PC-3 (cell line): ENCODE measurements at regions not wholly inside any gene's neighbourhood (a gene's known extent, or its start where the extent isn't known, plus 50 kb on each side); places are given as distances from the start of the nearest gene placed in this dataset.

Experiments used
- ATAC-seq: fragments of 200-7000 bp; cut with Tn5 transposase; 2 replicates; pipeline ENCODE4 v1.9.1; 2020; ENCODE audit warnings: mild to moderate bottlenecking, moderate library complexity
- BruUV-seq: library from RNA; stranded (reverse); fragments of 400-500 nt; replicated peaks from 2 replicates; lab custom pipeline; 2021; lab: Mats Ljungman, UMichigan
- CTCF ChIA-PET: fragments of 300-600 bp; sonication (Branson Sonifier 250); formaldehyde crosslinking; loops from one replicate; lab custom pipeline; 2022; ENCODE audit warnings: antibody characterized with exemption; lab: Charles Lee
- POLR2A ChIA-PET: fragments of 300-600 bp; sonication (Branson Sonifier 250); formaldehyde crosslinking; loops from one replicate; lab custom pipeline; 2022; ENCODE audit warnings: antibody characterized with exemption; ENCODE audit not compliant: unreplicated experiment; lab: Charles Lee
- DNase-seq: peaks from one replicate; pipeline ENCODE4 v3.0.0-alpha.2; 2015
- H2AFZ ChIP-seq: fragments of 300-600 bp; sonication (generic); 2 replicates; pipeline ENCODE4 v1.6.0; 2016; ENCODE audit warnings: antibody characterized with exemption, low read length
- H3F3A ChIP-seq: fragments of 300-600 bp; sonication (generic); one replicate; pipeline ENCODE4 v1.6.0; 2017; ENCODE audit warnings: antibody characterized with exemption, low read length, control low read depth, mild to moderate bottlenecking; ENCODE audit not compliant: unreplicated experiment
- H3K27ac ChIP-seq: fragments of 300-600 bp; sonication (generic); 2 replicates; pipeline ENCODE4 v1.5.1; 2016; ENCODE audit warnings: mild to moderate bottlenecking, low read length
- H3K27me3 ChIP-seq: fragments of 300-600 bp; sonication (generic); 2 replicates; pipeline ENCODE4 v1.6.1; 2016; ENCODE audit warnings: low read length, mixed read lengths
- H3K36me3 ChIP-seq: fragments of 300-600 bp; sonication (generic); 2 replicates; pipeline ENCODE4 v1.6.1; 2016; ENCODE audit warnings: low read depth, mixed run types, low read length, mixed read lengths
- H3K4me1 ChIP-seq: fragments of 300-600 bp; sonication (generic); 2 replicates; pipeline ENCODE4 v1.5.1; 2016; ENCODE audit warnings: low read length; ENCODE audit not compliant: insufficient read depth
- H3K4me2 ChIP-seq: fragments of 300-600 bp; sonication (generic); 2 replicates; pipeline ENCODE4 v1.6.0; 2016; ENCODE audit warnings: low read length
- H3K4me3 ChIP-seq: fragments of 300-600 bp; sonication (generic); 2 replicates; pipeline ENCODE4 v1.5.1; 2016; ENCODE audit warnings: mild to moderate bottlenecking, low read length, mixed read lengths
- H3K79me2 ChIP-seq: fragments of 300-600 bp; sonication (generic); 2 replicates; pipeline ENCODE4 v1.6.1; 2017; ENCODE audit warnings: low read length, mixed read lengths
- H3K9ac ChIP-seq: fragments of 300-600 bp; sonication (generic); 2 replicates; pipeline ENCODE4 v1.6.0; 2016; ENCODE audit warnings: mild to moderate bottlenecking, low read length
- H3K9me2 ChIP-seq: fragments of 300-600 bp; sonication (generic); replicated peaks from 2 replicates; pipeline ENCODE4 v1.6.1; 2016; ENCODE audit warnings: mixed run types, low read length, mixed read lengths
- H3K9me3 ChIP-seq: fragments of 300-600 bp; sonication (generic); 2 replicates; pipeline ENCODE4 v1.6.1; 2016; ENCODE audit warnings: low read length, mixed read lengths
- H4K20me1 ChIP-seq: fragments of 300-600 bp; sonication (generic); 2 replicates; pipeline ENCODE4 v1.6.1; 2016; ENCODE audit warnings: low read length, mixed read lengths
- CTCF ChIP-seq: fragments of 300-600 bp; sonication (generic); conservative IDR thresholded peaks from 2 replicates; pipeline ENCODE4 v1.5.1; 2017; ENCODE audit warnings: antibody characterized with exemption, low read depth, mild to moderate bottlenecking, low read length
- EZH2 ChIP-seq: fragments of 300-600 bp; sonication (generic); IDR thresholded peaks from one replicate; pipeline ENCODE4 v1.6.1; 2017; ENCODE audit warnings: antibody characterized with exemption, mild to moderate bottlenecking, low read length; ENCODE audit not compliant: unreplicated experiment
- EZH2phosphoT487 ChIP-seq: fragments of 300-600 bp; sonication (generic); IDR thresholded peaks from 2 replicates; pipeline ENCODE4 v1.6.1; 2018; ENCODE audit warnings: mild to moderate bottlenecking, antibody characterized with exemption, low read length, borderline replicate concordance
- intact Hi-C: fragments of 100-400 bp; cut with micrococcal nuclease; formaldehyde crosslinking; loops from 2 replicates; pipeline ENCODE4 v1.9.0; 2023

GRCh38 chr11:36744375-36745168 lies 146.5 kb upstream of the RAG2 start:
- ATAC-seq (peak; percentile 61; the same call in 1 of the 2 replicates), DNase-seq (peak; percentile 66)
- no peak overlapping the region for H3K9ac ChIP-seq
- H2AFZ ChIP-seq = no peak overlapping the region
- ChIA-PET CTCF (no interaction called here), POLR2A (no interaction called here)
- peak; percentile 83 for TF ChIP-seq CTCF
- TF ChIP-seq EZH2 = no peak
- no peak for TF ChIP-seq EZH2phosphoT487
- H3K4me1 ChIP-seq = no peaks in the 10 kb centered on the region
- H3K36me3 ChIP-seq = no peaks in the 10 kb centered on the region; the same call in 1 of the 2 replicates
- intact Hi-C loops = no loop called here
- no peaks in the 10 kb centered on the region for H3K9me3 ChIP-seq
- no TSS peak for BruUV-seq
- H3K9me2 ChIP-seq = no peaks in the 10 kb centered on the region
- H3K4me3 ChIP-seq = no peak overlapping the region
- H3K27me3 ChIP-seq = peaks cover 11% of the 10 kb centered on the region
- H4K20me1 ChIP-seq = no peaks in the 10 kb centered on the region
- no peak overlapping the region for H3K27ac ChIP-seq
- H3K4me2 ChIP-seq = no peak overlapping the region
- no peaks in the 10 kb centered on the region for H3K79me2 ChIP-seq
- no peaks in the 10 kb centered on the region for H3F3A ChIP-seq

- H3K9me3 ChIP-seq = no peaks in the 10 kb centered on the region
- ChIA-PET POLR2A (no interaction called here), CTCF (interaction anchor here (1.8 kb wide), 1 partner anchor 40 kb away, joined by 4 read pairs; no protein-coding TSS in a partner anchor)
- no TSS peak for BruUV-seq
- no peak overlapping the region for H3K4me3 ChIP-seq
- no peaks in the 10 kb centered on the region; the same call in 1 of the 2 replicates for H3K36me3 ChIP-seq
- H3K9ac ChIP-seq = no peak overlapping the region
- intact Hi-C loops = no loop called here
- no peaks in the 10 kb centered on the region for H3F3A ChIP-seq
- no peak for DNase-seq
- H3K4me1 ChIP-seq = no peaks in the 10 kb centered on the region
- H3K9me2 ChIP-seq = no peaks in the 10 kb centered on the region
- no peaks in the 10 kb centered on the region for H3K79me2 ChIP-seq
- TF ChIP-seq CTCF (no peak), EZH2phosphoT487 (no peak), EZH2 (no peak)
- H3K27ac ChIP-seq = no peak overlapping the region
- H3K27me3 ChIP-seq = peaks cover 6% of the 10 kb centered on the region
- H3K4me2 ChIP-seq = no peak overlapping the region
- H2AFZ ChIP-seq = no peak overlapping the region
- no peak for ATAC-seq
- no peaks in the 10 kb centered on the region for H4K20me1 ChIP-seq
Observed at GRCh38 chr11:36743039-36743438, 145.0 kb upstream of the RAG2 start.

GRCh38 chr11:36741515-36741914 lies 143.5 kb upstream of the RAG2 start:
- CTCF ChIA-PET = no interaction called here
- POLR2A ChIA-PET = no interaction called here

More at GRCh38 chr11:36741515-36741914, 143.5 kb upstream of the RAG2 start:
- no TSS peak for BruUV-seq
- Histone ChIP-seq H3K36me3 (no peaks in the 10 kb centered on the region; the same call in 1 of the 2 replicates), H3K79me2 (no peaks in the 10 kb centered on the region), H3K4me2 (no peak overlapping the region), H3F3A (no peaks in the 10 kb centered on the region), H3K27ac (no peak overlapping the region), H4K20me1 (no peaks in the 10 kb centered on the region), H2AFZ (no peak overlapping the region), H3K4me1 (no peaks in the 10 kb centered on the region), H3K4me3 (no peak overlapping the region), H3K9me3 (no peaks in the 10 kb centered on the region), H3K27me3 (peaks cover 18% of the 10 kb centered on the region), H3K9ac (no peak overlapping the region), H3K9me2 (no peaks in the 10 kb centered on the region)
- intact Hi-C loops = no loop called here
- DNase-seq = no peak
- ATAC-seq = no peak
- TF ChIP-seq EZH2 (no peak), EZH2phosphoT487 (no peak), CTCF (no peak)
